Suprapubic skin (tissue), 4 donors: ENCODE measurements at regions not wholly inside any gene's neighbourhood (a gene's known extent, or its start where the extent isn't known, plus 50 kb on each side); places are given as distances from the start of the nearest gene placed in this dataset.

Experiments used
- POLR2A ChIP-seq, 2 donors: fragments of 450-650 bp; IDR thresholded peaks; one replicate each; pipeline ENCODE4 v1.6.1; 2017; ENCODE audit warnings: antibody characterized with exemption in 2 of 2, mild to moderate bottlenecking in 2 of 2, moderate library complexity in 2 of 2
- POLR2AphosphoS5 ChIP-seq, 3 donors: sonication (generic); formaldehyde crosslinking; IDR thresholded peaks; one replicate each; pipeline ENCODE4 v1.6.1; 2017; ENCODE audit warnings: antibody characterized with exemption in 3 of 3
- TF ChIP-seq, protein P1 (sequence below), 2 donors: fragments of 200-600 bp in 1 of 2; fragments of 450-650 bp in 1 of 2; sonication (generic) in 1 of 2; IDR thresholded peaks; one replicate each; pipeline ENCODE4 v1.5.1; 2016 to 2019; ENCODE audit warnings: antibody characterized with exemption in 2 of 2, mild to moderate bottlenecking in 1 of 2, moderate library complexity in 1 of 2

DNA sequence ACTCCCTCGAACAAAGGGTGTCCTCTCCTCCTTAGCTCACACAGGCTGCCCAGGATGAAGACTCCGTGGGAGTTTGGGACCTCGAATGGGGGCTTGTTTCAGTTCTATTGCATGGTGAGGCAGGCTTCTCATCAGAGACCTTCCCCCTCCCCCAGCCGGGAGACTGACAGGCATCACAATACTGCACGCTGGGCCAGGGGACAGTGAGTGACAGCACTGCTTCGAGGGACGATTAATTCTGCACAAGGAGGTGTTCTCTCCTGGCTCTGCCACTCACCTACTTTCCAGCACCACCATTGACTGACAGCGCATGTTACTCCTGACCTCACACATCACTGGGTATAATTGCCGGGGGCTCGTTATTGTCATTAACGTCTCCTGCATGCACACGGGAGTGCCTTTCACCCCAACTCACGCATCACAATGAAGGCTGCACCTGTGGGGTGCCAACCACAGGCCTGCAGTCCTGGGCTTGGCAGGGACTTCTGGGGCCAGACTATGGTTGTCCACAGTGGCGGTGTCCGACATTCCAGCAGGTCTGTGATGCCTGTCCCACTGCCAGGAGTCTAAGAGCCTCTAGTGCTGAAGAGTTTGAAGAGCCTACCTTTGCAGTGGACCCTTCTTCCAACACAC is 412.2 kb upstream of the TSHZ3 start:
- TF ChIP-seq, protein P1, sequence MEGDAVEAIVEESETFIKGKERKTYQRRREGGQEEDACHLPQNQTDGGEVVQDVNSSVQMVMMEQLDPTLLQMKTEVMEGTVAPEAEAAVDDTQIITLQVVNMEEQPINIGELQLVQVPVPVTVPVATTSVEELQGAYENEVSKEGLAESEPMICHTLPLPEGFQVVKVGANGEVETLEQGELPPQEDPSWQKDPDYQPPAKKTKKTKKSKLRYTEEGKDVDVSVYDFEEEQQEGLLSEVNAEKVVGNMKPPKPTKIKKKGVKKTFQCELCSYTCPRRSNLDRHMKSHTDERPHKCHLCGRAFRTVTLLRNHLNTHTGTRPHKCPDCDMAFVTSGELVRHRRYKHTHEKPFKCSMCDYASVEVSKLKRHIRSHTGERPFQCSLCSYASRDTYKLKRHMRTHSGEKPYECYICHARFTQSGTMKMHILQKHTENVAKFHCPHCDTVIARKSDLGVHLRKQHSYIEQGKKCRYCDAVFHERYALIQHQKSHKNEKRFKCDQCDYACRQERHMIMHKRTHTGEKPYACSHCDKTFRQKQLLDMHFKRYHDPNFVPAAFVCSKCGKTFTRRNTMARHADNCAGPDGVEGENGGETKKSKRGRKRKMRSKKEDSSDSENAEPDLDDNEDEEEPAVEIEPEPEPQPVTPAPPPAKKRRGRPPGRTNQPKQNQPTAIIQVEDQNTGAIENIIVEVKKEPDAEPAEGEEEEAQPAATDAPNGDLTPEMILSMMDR (IDR thresholded peaks at IDR 0.05), result no peak
- TF ChIP-seq POLR2AphosphoS5 (IDR thresholded peaks at IDR 0.05), result no peak
- TF ChIP-seq POLR2A (IDR thresholded peaks at IDR 0.05), result no peak
